OCI-LY3 (cell line): ENCODE measurements at regions not wholly inside any gene's neighbourhood (a gene's known extent, or its start where the extent isn't known, plus 50 kb on each side); places are given as distances from the start of the nearest gene placed in this dataset.

Experiments
- H2AFZ ChIP-seq: fragments of 200-600, 300-600 bp; shearing (Covaris generic); 2 replicates; pipeline ENCODE4 v1.6.0; 2014; ENCODE audit warnings: antibody characterized with exemption, low read depth, low read length
- H3K27ac ChIP-seq: fragments of 200-600, 300-600 bp; sonication (generic); 2 replicates; pipeline ENCODE4 v1.5.1; 2014; ENCODE audit warnings: mild to moderate bottlenecking, low read length, moderate library complexity, mixed read lengths
- H3K27me3 ChIP-seq: fragments of 200-600, 300-600 bp; sonication (generic); 2 replicates; pipeline ENCODE4 v1.6.1; 2014; ENCODE audit warnings: low read depth, low read length, mixed read lengths
- H3K36me3 ChIP-seq: fragments of 200-600, 300-600 bp; sonication (generic); replicated peaks from 2 replicates; pipeline ENCODE3; 2014; ENCODE audit warnings: low read depth, low read length, mixed read lengths
- H3K4me1 ChIP-seq: fragments of 300-600, 200-600 bp; sonication (generic); 2 replicates; pipeline ENCODE4 v1.6.1; 2014; ENCODE audit warnings: low read length, mixed read lengths
- H3K4me2 ChIP-seq: fragments of 200-600, 300-600 bp; sonication (generic); 2 replicates; pipeline ENCODE4 v1.6.1; 2014; ENCODE audit warnings: low read length, mixed read lengths
- H3K4me3 ChIP-seq: fragments of 300-600, 200-600 bp; sonication (generic); 2 replicates; pipeline ENCODE4 v1.5.1; 2014; ENCODE audit warnings: antibody characterized with exemption, mild to moderate bottlenecking, low read length, moderate library complexity
- H3K79me2 ChIP-seq: fragments of 300-600, 200-600 bp; shearing (Covaris generic); 2 replicates; pipeline ENCODE4 v1.6.1; 2014; ENCODE audit warnings: mild to moderate bottlenecking, low read length, mixed read lengths
- H3K9ac ChIP-seq: fragments of 300-600, 200-600 bp; shearing (Covaris generic); 2 replicates; pipeline ENCODE4 v1.6.0; 2014; ENCODE audit warnings: mild to moderate bottlenecking, low read length, moderate library complexity
- H3K9me3 ChIP-seq: fragments of 200-600, 300-600 bp; shearing (Covaris generic); 2 replicates; pipeline ENCODE4 v1.6.1; 2014; ENCODE audit warnings: low read length, mixed read lengths; ENCODE audit not compliant: insufficient read depth
- H4K20me1 ChIP-seq: fragments of 200-600, 300-600 bp; sonication (generic); 2 replicates; pipeline ENCODE4 v1.6.1; 2016; ENCODE audit warnings: low read length, mixed read lengths; ENCODE audit not compliant: insufficient read depth
- EZH2phosphoT487 ChIP-seq: fragments of 200-600 bp; shearing (Covaris generic); IDR thresholded peaks from 2 replicates; pipeline ENCODE4 v1.6.1; 2018; ENCODE audit warnings: antibody characterized with exemption, mixed run types, low read depth
- TF ChIP-seq, protein P1 (sequence below): fragments of 200-600, 300-600 bp; sonication (generic); IDR thresholded peaks from 2 replicates; pipeline ENCODE4 v1.5.1; 2014; ENCODE audit warnings: antibody characterized with exemption, low read length, low read depth

DNA sequence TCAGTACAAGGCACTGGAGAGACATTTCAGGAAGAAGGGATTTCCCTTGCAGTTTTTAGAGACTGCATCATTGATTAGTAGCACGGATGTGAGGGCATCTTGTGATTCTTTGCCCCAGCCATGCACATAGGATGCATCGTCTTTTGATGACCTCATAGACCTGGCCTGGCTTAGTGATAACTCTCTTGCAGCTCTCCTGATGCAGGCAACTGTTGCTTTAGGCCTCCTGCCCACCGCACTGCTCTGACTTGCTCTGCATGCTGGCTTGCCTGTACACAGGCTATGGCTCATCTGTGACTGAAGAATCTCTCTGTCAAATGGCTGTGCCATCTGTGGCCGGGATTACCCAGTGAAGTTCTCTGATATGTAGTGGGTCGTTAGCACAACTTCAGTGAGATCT lies 207.7 kb upstream of the PTCHD4 start:
- H3K4me2 ChIP-seq: no peak overlapping the region
- H3K9me3 ChIP-seq: no peaks in the 10 kb centered on the region
- no peak overlapping the region for H2AFZ ChIP-seq
- H3K4me1 ChIP-seq: no peaks in the 10 kb centered on the region
- no peak overlapping the region for H3K9ac ChIP-seq
- TF ChIP-seq, protein P1, sequence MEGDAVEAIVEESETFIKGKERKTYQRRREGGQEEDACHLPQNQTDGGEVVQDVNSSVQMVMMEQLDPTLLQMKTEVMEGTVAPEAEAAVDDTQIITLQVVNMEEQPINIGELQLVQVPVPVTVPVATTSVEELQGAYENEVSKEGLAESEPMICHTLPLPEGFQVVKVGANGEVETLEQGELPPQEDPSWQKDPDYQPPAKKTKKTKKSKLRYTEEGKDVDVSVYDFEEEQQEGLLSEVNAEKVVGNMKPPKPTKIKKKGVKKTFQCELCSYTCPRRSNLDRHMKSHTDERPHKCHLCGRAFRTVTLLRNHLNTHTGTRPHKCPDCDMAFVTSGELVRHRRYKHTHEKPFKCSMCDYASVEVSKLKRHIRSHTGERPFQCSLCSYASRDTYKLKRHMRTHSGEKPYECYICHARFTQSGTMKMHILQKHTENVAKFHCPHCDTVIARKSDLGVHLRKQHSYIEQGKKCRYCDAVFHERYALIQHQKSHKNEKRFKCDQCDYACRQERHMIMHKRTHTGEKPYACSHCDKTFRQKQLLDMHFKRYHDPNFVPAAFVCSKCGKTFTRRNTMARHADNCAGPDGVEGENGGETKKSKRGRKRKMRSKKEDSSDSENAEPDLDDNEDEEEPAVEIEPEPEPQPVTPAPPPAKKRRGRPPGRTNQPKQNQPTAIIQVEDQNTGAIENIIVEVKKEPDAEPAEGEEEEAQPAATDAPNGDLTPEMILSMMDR: no peak
- no peak for TF ChIP-seq EZH2phosphoT487
- H4K20me1 ChIP-seq: no peaks in the 10 kb centered on the region
- no peak overlapping the region for H3K27ac ChIP-seq
- no peaks in the 10 kb centered on the region for H3K79me2 ChIP-seq
- no peaks in the 10 kb centered on the region for H3K36me3 ChIP-seq
- H3K4me3 ChIP-seq: no peak overlapping the region
- no peaks in the 10 kb centered on the region for H3K27me3 ChIP-seq

DNA sequence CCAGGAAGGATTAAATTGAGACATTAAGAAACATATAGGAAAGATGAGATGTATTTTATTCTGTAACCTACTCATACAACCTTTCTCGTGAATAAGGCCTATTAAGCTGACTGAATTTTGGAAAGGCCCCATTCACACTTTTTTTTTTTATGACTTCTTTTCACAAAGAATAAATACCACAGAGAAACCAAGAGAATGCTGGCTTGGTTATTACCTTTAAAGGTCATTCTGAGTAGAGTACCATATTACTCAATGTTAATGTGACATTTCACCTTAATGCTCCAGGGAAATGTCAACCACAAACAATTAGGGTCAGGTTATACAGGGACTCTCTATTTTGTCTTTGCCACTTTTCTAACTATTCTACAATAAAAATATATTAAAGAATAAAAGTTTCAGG lies 204.9 kb upstream of the PTCHD4 start:
- Histone ChIP-seq H3K36me3 (no peaks in the 10 kb centered on the region), H3K79me2 (no peaks in the 10 kb centered on the region), H4K20me1 (no peaks in the 10 kb centered on the region), H3K9me3 (no peaks in the 10 kb centered on the region), H2AFZ (no peak overlapping the region), H3K9ac (no peak overlapping the region), H3K27ac (no peak overlapping the region), H3K4me2 (no peak overlapping the region), H3K4me1 (no peaks in the 10 kb centered on the region), H3K27me3 (no peaks in the 10 kb centered on the region), H3K4me3 (no peak overlapping the region)
- TF ChIP-seq, protein P1: no peak
- TF ChIP-seq EZH2phosphoT487: no peak

DNA sequence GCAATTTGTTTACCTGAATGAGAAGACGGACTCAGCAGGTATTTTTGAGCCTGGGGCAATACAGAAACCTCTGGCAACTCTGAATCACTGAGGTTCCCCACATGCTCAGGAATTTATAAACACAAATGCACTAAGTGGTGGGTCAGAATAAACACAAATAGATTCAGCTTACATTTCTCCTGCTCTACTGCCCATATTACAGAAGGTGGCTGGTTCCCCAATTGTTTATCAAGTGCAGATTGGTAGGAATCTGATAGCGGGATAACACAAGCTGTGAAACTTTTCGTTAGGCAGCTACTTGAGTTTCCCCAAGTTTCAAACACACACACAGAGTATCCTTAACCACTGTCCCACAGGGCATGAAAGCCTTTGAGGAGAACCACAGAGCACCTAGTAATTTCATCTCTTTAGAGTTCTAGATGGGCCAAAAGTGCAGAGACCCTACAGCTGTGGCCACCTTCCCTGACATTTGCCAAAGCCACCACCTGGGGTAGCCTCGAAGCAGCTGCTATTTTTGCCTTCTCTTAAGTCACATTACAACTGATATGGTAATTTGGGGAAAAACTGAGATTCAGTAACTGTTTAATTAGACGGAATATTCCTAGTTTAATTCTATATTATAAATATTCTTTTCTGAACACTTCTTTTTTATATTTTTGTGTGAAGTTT lies 204.2 kb upstream of the PTCHD4 start:
- no peaks in the 10 kb centered on the region for H4K20me1 ChIP-seq
- H3K27me3 ChIP-seq: no peaks in the 10 kb centered on the region
- H3K4me3 ChIP-seq: no peak overlapping the region
- H3K27ac ChIP-seq: no peak overlapping the region
- H3K4me1 ChIP-seq: no peaks in the 10 kb centered on the region
- H3K79me2 ChIP-seq: no peaks in the 10 kb centered on the region
- H2AFZ ChIP-seq: no peak overlapping the region
- no peaks in the 10 kb centered on the region for H3K9me3 ChIP-seq
- TF ChIP-seq, protein P1: no peak
- no peak for TF ChIP-seq EZH2phosphoT487
- no peaks in the 10 kb centered on the region for H3K36me3 ChIP-seq
- H3K9ac ChIP-seq: no peak overlapping the region
- H3K4me2 ChIP-seq: no peak overlapping the region

DNA sequence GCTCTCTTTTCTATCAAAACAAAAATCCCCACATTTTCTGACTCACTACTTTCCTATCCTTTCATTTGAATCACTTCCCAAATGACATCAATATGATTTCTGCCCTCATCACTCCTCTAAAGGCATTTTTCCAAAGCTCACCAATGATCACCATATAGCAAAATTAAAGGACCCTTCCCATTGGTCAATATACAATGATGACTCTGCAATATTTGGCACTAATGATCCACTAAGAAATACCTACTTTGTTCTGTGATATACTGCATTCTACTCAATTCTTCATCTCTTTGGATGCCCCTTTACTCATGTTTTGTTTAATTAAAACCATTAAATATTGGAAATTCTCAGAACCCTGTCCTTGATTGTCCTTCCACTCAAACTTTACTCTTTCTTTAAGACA lies 200.3 kb upstream of the PTCHD4 start:
- no peaks in the 10 kb centered on the region for H3K79me2 ChIP-seq
- no peaks in the 10 kb centered on the region for H4K20me1 ChIP-seq
- H3K27me3 ChIP-seq: no peaks in the 10 kb centered on the region
- no peak overlapping the region for H2AFZ ChIP-seq
- H3K9ac ChIP-seq: no peak overlapping the region
- no peaks in the 10 kb centered on the region for H3K9me3 ChIP-seq
- no peak overlapping the region for H3K4me3 ChIP-seq
- H3K36me3 ChIP-seq: no peaks in the 10 kb centered on the region
- H3K4me2 ChIP-seq: no peak overlapping the region
- TF ChIP-seq EZH2phosphoT487: no peak
- TF ChIP-seq, protein P1: no peak
- H3K27ac ChIP-seq: no peak overlapping the region
- H3K4me1 ChIP-seq: no peaks in the 10 kb centered on the region
